HG02798 (cell line): ENCODE measurements at regions not wholly inside any gene's neighbourhood (a gene's known extent, or its start where the extent isn't known, plus 50 kb on each side); places are given as distances from the start of the nearest gene placed in this dataset.

Experiments used
- ATAC-seq: cut with Tn5 transposase; IDR thresholded peaks from one replicate; pipeline ENCODE4 v1.9.1; 2021; ENCODE audit warnings: mild to moderate bottlenecking; ENCODE audit not compliant: unreplicated experiment, poor library complexity

DNA sequence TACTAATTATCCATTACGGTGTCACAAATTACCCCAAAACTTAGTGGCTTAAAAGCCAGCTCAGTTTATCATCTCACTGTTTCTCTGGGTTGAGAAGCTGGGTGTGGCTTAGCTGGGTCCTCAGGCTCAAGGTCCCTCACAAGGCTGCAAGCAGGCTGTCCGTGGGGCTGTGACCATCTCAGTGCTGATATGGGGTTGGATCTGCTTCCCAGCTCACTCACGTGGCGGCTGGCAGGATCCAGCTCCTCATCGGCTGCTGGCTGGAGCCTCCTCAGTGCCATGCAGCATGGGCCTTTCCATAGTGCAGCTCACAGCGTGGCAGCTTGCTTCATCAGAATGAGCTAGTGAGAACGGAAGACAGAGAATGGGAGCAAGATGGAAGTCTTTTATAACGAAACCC is 128.5 kb upstream of the CPEB4 start:
- ATAC-seq, result no peak

DNA sequence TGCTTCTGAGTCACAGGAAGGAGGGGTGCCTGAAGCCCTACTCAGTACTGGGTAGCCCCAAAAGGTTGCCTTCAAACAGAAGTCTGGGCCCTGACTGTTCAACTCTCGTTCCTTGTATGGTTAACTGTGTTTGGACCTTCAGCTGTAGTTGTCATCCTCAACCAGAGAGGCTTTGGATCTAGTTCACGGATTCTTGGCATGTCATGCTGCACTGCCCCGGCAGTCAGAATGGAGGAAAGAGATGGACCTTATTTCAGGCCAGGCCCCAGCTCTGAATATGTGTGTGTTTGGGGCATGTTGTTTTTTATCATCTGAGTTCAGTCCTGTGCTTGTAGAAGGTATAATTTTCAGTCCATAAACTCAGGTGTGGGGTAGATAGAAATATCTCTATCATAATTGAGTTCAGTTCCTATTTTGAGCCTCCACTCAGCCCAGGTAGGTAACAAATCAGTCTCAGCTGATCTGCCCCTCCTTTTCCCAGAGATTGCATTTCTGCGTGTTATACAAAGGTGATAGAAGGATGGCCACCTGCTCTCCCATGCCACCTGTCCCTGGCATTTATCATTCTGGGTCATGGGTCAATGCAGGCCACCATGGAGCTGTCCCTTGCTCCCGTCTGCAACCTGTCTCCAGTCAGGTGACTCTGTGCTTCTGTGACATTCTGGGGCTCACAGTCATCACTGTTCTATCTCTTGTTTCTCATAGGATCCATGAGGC is 127.5 kb upstream of the CPEB4 start:
- ATAC-seq, result no peak

DNA sequence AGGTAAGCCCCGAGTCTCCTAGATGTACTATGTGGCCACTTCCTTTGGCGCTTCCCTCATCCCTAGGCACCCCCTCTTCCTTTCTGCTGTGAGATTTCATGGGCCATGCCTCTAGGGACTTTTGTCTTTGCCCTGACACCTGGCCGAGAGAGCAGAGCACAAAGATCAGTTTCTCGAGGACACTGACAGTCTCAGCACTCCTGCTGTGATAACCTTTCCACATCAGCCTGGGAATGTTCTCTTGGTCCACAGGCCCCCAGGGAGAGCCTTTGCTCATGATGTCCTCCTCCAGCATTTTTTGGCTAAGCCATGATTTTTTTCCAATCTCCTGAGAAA is 127.0 kb upstream of the CPEB4 start:
- no peak for ATAC-seq

DNA sequence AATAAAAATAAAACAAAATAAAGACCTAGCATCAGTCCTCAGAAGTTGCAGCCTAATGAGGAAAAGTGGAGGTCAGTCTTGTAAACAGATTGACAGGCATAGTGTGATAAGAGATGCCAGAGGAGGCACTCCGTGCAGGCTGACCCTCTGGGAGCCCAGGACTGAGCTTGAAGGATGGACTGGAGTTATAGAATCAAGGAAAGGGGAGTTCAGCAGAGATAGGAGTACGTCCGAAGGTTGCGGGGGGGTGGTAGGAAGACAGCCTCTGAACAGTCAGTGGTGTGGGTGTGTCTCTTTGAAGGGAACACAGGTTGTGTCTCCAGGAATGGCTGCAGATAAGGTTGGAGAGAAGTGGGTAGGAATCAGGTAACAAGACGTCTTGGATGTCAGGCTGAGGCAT is 126.1 kb upstream of the CPEB4 start:
- no peak for ATAC-seq

DNA sequence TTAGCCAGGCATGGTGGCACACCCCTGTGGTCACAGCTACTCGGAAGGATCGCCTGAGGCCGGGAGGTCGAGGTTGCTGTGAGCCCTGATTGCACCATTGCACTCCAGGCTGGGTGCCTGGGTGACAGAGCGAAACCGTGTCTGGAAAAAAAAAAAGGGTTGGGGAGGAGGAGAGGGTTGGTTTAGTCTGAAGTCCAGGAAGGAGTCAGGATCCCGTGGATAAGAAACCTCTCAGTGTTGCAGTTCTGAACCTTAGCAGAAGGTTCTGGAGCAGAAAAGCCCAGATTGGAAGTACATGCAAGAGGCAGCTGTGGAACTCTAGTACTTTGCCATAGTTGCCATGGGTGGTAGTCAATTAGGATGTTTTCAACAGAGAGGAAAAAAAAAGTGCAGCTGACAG is 125.2 kb upstream of the CPEB4 start:
- ATAC-seq, result no peak

DNA sequence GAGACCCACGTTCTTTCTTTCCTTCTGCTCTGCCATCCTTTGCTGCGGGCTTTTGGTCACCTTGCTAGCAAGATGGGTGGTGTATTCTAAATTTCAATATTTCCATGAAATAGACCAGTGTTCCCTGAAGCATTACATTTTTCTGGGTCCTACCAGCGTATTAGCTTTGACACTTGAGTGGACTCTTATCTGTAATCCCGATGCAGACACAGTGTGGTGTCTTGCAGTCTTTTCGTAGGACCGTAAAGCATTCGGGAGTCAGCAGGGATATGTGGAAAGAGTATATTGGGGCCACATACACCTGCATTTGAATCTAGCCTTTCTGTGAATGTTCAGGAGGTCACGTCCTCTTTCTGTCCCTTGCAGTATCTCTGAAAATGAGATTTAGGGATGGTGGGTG is 124.7 kb upstream of the CPEB4 start:
- ATAC-seq, result no peak

DNA sequence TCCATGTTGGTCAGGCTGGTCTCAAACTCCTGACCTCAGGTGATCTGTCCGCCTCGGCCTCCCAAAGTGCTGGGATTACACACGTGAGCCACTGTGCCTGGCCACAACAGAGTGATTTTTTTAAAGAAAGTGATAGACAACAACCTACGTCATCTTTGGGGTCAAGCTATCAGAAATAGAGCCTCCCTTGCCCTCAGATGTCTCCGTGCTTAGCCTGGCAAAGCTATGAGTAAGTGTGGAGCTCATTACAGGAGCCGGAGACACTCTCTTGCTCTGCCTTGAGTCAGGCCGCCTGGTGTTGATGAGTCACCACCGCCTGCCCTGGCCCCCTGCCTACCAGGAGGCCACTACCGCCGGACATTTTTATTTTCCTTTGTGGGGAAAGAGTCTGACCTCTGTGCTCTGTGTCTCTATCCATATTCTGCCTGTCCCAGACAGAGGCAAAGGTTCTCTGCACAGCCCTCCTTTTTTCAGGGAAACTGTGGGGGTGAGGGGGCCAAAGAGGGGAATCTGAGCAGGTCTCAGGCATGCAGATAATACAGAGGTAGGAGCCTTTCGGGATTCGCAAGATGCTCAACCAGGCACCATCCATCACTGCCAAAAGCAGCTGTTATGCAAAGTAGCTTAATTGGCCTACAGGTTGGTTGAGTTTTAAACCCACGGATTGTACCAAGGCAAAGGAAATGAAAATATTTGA is 123.7 kb upstream of the CPEB4 start:
- peak; percentile 60 for ATAC-seq

DNA sequence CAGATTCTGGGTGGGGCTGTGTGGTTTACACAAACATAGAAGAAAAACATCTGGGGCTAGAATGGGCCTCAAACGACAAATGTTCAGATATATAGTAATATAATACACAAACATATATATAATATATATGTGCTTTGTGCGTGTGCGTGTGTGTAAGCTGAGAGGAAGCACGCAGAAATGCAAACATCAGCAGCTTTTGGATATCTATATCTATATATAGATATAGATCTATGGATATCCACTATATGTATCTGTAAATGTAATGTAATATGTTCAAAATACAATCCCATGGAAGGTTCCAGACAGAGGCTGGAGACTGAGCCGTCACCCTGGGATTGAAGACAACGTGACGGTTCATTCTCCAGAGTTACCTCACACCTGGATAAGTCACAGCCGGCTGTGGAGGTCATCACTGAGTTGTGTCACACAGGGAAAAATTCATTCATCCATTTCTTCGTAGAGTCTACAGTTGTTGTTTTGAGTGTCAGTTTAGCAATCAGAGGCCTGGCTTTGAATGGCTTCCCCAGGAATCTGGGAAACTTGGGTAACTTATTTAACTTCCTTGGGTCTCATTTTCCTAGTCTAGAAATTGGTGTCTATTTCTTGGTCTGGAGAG is 123.0 kb upstream of the CPEB4 start:
- ATAC-seq, result no peak

DNA sequence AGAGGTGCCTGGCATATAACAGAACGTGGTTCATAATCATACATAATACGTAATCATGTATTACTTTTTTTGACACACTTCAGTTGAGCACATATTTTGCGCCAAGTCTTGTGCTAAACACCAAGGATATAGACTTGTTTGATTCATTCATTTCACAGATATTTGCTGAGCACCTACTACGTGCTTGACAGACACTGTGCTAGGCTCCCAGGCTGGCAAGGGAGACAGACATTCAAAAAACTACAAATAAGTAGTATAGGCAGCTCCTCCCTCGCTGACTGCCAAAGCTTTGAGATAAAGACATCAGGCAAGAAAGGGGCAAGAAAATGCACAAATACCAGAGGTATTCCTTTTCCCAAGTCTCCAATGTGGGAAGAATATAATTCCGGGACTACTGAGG is 122.5 kb upstream of the CPEB4 start:
- no peak for ATAC-seq

DNA sequence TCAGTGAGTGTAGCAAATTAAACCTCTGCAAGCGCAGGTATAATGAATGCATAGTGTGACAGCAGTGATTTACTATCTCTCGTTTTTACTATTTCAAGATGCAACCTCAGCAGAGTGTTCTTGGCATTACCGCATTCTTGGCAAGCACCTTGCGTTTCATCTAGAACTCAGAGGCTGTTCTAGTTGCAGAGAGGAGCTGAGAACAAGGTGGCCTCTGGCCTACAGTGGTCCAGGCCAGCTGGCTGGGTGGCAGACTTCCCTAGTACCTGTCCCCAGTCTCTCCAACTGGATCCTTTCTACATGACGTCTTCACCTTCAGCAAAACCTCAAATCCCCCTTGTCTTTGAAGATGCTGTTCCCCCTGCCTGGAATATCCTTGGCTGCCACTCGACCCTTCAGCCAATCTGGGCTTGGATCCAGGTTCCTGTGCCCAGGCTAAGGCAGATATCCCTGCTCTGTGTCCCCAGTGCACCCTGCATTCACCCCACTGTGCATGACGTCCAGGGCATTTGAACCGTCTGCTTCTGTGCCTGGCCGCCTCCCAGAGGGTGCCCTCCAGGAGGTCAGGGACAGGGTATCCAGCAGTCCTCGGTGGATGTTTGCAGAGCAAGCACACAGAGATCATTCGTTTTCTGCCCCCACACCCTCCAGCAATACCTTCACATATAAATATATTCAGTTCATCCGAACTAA is 120.4 kb upstream of the CPEB4 start:
- ATAC-seq, result no peak

DNA sequence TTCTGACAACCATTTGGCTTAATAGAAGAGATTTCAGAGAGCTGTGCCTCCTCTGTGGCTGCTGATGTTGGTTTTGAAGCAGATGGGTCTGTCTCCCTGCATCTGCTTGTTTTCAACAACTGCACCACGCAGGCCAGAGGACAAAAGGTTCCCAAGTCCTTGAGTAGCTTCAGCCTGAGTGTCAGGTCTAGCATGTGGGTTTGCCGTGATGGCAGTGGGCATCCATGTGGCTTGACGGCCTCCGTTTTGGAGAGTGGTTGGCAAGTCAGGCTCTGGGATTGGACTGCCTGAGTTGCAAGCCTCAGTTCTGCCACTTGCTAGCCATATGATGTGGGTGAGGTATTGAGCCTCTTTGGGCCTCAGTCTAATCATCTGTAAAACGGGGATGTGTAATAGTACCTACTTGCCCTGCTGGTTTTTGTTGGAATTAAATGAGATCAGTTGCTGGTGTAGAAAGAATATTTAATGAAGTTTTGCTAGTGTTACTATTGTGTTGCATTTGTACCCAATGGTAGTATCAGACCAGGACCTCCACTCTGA is 119.8 kb upstream of the CPEB4 start:
- ATAC-seq, result no peak

DNA sequence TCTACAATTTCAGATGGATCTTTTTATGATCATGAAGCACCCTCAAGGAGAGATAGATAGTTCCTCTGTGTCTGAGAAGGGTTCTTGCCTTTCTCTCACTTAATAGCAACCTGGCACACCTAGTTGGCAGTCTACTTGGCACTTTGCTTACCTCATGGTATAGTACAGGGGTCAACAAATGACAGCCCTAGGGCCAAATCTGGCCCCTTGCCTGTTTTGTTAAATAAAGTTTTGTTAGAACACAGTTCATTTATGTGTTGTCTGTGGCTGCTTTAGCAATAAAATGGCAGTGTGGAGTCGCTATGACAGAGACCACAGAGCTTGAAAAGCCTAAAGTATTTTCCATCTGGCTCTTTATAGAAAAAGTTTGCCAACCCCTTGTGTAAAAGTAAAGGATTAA is 119.3 kb upstream of the CPEB4 start:
- no peak for ATAC-seq

DNA sequence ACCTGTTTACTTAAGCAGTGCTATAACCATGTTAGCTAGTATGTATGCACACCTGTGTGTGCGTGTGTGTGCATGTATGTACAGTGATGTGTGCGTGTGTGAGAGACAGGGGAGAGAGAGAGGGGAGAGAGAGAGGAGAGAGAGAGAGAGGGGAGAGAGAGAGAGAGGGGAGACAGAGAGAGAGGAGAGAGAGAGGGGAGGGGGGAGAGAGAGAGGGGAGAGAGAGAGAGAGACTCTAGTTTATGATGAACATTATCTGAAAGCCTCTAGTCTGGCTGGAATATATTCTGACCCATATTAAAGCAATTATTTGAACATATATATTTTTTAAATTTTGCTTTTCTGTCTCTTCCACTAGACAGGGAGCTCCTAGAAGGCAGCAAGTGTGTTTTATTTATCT is 117.5 kb upstream of the CPEB4 start:
- ATAC-seq, result no peak

DNA sequence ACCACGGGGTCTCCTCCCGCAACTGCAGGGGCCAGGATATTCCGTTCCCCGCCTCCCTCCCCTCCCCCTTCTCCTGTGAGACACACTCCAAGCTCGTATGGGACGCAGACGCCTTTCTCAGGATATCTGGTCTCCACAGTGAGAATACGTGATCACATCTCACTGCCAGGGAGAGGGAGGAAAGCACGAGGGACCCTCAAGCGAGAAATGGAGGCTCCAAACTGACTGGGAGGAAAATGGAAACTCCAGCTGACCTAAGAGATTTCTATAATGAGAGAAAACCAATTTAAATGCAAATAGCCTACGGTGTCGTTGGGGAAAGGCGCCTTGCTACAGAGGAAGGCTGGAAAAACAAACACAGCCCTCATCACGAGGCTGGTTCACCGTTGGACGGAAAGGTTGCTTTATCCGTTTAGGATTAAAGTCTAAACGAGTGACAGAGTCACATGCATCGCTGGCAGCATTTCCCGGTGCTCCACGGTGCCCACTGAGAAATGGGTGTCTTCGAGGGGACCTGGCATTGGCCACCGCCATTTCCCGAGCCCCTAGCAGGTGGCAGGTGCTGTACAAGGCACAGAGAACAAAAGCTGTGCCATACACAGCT is 116.9 kb upstream of the CPEB4 start:
- ATAC-seq, result no peak

DNA sequence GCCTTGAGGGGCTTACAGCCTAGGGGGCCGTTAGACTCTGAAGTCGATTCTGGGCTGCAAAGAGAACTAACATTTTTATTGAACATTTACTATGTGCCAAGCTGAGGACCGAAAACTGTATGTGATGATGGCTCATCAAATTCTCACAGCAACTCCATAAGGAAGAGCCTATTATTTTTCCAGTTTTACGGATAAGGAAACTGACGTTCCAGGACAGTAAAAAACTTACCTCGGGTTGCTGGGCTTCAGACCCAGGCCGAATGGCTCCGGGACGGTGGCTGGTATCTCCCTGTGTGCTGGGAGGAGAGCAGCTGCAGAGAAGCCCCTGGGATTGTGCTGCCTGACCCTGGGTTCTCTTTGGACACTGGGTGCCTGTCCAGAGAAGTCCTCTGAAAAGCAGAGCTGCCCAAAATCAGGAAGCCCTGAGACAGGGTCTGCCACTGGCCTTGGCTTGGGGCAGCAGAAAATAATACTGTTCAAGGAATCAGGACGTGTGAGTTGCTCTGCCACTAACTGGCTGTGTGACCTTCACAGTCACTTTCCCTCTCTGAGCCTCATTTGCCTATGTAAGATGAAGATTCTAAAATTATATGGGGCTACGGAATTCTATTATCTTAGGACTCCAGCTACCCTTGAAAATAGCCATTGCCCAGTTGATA is 116.3 kb upstream of the CPEB4 start:
- no peak for ATAC-seq

DNA sequence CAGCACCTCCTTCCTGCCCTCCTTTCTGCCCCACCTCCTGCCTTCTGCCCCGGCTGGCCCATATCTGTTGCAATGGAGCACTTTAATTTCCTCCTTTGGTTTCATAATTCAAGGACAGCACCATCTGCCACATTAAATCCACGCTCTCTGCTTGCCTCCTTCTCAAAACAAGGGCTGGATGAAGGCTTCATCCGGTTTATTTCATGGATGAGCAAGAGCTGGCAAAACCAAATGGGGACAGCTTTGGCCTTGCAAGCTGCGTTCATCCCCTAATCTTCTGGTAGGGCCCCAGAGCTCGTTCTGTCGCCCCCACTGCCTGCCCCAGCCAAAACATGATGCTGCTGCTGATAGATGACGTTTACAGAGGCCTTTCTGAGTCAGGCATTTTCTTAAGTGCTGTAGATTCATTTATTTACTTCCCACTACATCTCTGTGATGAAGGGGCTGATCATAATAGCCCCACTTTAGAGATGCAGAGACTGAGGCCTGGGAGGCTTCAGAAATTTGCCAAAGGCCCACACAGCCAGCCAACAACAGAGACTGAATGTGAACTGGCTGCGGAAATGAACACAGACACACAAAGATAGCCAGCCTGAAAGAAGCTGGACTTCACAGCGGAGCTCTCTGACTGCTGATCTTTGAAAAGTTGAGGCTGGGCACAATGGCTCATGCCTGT is 115.6 kb upstream of the CPEB4 start:
- no peak for ATAC-seq

DNA sequence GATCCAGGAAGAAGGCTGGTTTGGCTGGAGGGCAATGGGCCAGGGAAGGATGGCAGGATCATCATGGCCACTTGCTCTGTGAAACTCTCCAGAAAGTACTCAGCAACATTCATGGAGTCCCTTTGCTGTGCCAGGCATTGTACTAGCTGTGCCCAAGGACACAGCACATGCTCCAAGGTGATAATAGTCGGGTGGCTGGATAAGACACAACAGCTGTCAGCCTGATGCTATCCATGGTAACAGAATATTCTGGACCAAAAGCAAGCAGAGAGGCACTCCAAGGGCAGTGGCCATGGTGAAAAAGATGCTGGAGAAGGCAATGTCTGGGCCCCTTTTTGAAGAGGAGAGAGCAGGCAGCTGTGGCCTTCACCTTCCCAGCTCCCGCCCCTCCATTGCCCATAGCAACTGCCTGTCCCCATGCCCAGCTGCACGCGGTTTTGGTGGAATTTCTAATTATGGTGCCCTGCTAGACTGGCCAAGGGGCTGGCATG is 113.8 kb upstream of the CPEB4 start:
- ATAC-seq, result no peak

DNA sequence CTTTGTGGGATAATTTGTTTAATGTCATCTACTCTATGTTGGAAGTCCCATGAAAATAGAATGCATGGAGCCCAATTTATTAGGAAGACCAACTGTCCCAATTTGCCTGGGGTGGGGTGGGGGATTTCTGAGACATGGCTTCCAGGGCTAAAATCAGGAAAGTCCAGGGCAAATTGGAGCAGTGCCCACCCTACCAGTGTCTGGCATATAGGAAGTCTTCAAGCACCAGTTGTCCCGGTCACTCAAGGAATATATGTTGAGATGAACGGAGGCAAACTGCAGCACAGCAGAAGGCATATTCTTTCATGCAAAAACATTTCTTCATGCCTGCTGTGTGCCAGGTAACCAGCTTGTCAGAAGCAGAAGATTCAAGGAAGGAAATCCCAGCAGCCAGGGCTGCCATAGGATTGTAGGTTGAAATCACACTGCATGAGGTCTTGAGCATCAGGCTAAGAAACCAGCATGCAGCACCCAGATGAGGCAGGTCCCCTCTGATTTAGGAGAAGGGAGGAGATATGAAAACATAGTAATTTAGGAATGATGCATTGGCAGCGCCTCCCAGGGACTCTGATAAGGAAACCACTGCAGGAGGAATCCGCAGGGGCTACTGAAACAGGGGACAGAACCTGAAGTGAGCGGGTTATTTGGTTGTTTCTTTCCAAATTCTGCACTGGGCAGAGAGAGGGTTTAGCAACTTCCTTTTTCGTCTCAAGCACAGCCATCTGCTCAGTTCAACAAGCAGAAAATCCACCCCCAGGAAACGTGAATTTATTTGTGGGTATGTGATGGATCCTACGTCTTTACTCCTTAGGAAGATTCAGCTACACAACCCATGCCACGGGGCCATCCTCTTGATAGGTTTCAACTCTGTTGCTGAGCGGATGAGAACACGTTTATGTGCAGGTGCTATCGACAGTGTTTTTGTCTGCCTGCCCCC is 112.6 kb upstream of the CPEB4 start:
- ATAC-seq, result no peak
